ENCODE measurements at regions not wholly inside any gene's neighbourhood (a gene's known extent, or its start where the extent isn't known, plus 50 kb on each side); places are given as distances from the start of the nearest gene placed in this dataset.

DNA sequence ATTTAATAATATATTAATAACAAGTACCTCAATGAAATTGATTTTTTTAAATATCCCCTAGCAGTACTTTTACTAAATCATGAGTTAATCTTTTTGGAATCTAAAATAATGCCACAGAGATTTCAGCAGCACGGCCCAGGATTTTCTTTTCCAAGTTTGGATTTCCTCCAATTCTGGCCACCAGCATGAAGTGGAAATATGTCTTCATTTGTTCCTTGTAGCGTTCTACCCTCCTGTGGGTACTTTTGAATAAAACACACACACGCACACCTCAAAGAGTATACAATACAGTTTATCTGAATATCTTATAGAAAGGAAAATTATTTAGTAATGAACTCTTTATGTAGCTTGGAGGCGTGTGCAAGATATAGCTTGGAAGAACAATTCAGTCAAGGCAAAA, 125.1 kb upstream of the STT3B start:
- Histone ChIP-seq H3K9ac (ENCODE audit: extremely low read depth, insufficient read length, low read length) (no peak overlapping the region), H3K79me1 (ENCODE audit: insufficient read depth, low read depth, low read length, poor library complexity, severe bottlenecking) (no peaks in the 10 kb centered on the region), H3K9me3 (ENCODE audit: control insufficient read depth, low read depth, low read length) (no peaks in the 10 kb centered on the region), H3K23me2 (ENCODE audit: insufficient read length, low read depth, low read length, poor library complexity, severe bottlenecking) (no peaks in the 10 kb centered on the region), H3T11ph (ENCODE audit: low read length) (no peak overlapping the region), H2BK5ac (ENCODE audit: insufficient read length, low read length) (no peak overlapping the region), H2AK5ac (ENCODE audit: insufficient read length, low read length) (no peak overlapping the region), H3K4me2 (ENCODE audit: insufficient read depth, insufficient read length, low read length) (no peak overlapping the region), H3K27ac (ENCODE audit: insufficient read length, low read depth, low read length) (no peak overlapping the region), H3K14ac (ENCODE audit: insufficient read depth, low read length) (no peak overlapping the region), H4K91ac (ENCODE audit: insufficient read length, low read depth, low read length) (no peak overlapping the region), H2BK20ac (ENCODE audit: low read depth, low read length, poor library complexity, severe bottlenecking) (no peak overlapping the region), H2BK12ac (ENCODE audit: insufficient read length, low read depth, low read length) (no peak overlapping the region), H3K23ac (ENCODE audit: insufficient read length, low read depth, low read length) (no peak overlapping the region), H4K8ac (replicated peaks; ENCODE audit: insufficient read length, low read depth, low read length) (no peak overlapping the region), H3K4me1 (ENCODE audit: insufficient read depth, low read length) (no peaks in the 10 kb centered on the region), H3K4ac (ENCODE audit: low read depth, low read length) (no peak overlapping the region), H3K79me2 (ENCODE audit: insufficient read depth, low read length) (no peaks in the 10 kb centered on the region), H3K18ac (ENCODE audit: insufficient read length, low read depth, low read length) (no peak overlapping the region), H4K5ac (ENCODE audit: insufficient read length, low read depth, low read length) (no peak overlapping the region), H4K20me1 (ENCODE audit: control insufficient read depth, insufficient read depth, insufficient read length) (no peaks in the 10 kb centered on the region), H3K56ac (ENCODE audit: insufficient read length, low read depth, low read length) (no peak overlapping the region), H2AFZ (ENCODE audit: low read length) (no peak overlapping the region), H3K27me3 (ENCODE audit: insufficient read depth, low read length) (no peaks in the 10 kb centered on the region), H2BK120ac (ENCODE audit: low read depth, low read length, poor library complexity, severe bottlenecking) (no peak overlapping the region), H2BK15ac (ENCODE audit: low read depth, low read length) (no peak overlapping the region)
- no peak for DNase-seq
- WGBS (ENCODE audit: extremely low coverage, insufficient read length, low lambda C conversion rate), result no CpG with 5 or more reads among the region's 4 CpGs
- TF ChIP-seq, protein P1, sequence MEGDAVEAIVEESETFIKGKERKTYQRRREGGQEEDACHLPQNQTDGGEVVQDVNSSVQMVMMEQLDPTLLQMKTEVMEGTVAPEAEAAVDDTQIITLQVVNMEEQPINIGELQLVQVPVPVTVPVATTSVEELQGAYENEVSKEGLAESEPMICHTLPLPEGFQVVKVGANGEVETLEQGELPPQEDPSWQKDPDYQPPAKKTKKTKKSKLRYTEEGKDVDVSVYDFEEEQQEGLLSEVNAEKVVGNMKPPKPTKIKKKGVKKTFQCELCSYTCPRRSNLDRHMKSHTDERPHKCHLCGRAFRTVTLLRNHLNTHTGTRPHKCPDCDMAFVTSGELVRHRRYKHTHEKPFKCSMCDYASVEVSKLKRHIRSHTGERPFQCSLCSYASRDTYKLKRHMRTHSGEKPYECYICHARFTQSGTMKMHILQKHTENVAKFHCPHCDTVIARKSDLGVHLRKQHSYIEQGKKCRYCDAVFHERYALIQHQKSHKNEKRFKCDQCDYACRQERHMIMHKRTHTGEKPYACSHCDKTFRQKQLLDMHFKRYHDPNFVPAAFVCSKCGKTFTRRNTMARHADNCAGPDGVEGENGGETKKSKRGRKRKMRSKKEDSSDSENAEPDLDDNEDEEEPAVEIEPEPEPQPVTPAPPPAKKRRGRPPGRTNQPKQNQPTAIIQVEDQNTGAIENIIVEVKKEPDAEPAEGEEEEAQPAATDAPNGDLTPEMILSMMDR (conservative IDR thresholded peaks at IDR 0.05), result no peak
- Mint-ChIP-seq H3K9me3 (no peaks in the 10 kb centered on the region), H3K27me3 (ENCODE audit: low read depth) (no peaks in the 10 kb centered on the region), H3K27ac (no peak overlapping the region), H3K36me3 (ENCODE audit: insufficient read depth in 1 of 3, low read depth in 3 of 3) (no peaks in the 10 kb centered on the region), H3K4me3 (no peak overlapping the region), H3K4me1 (peaks cover 6 to 8% of the 10 kb centered on the region in 2 experiments)
